Right renal cortex interstitium (tissue), 3 donors: ENCODE measurements at regions not wholly inside any gene's neighbourhood (a gene's known extent, or its start where the extent isn't known, plus 50 kb on each side); places are given as distances from the start of the nearest gene placed in this dataset.

Experiments used
- DNase-seq, 3 donors: peaks; one replicate each; pipeline ENCODE4 v3.0.0-alpha.2; 2013; ENCODE audit warnings: low read depth in 3 of 3, low spot score in 2 of 3

DNA sequence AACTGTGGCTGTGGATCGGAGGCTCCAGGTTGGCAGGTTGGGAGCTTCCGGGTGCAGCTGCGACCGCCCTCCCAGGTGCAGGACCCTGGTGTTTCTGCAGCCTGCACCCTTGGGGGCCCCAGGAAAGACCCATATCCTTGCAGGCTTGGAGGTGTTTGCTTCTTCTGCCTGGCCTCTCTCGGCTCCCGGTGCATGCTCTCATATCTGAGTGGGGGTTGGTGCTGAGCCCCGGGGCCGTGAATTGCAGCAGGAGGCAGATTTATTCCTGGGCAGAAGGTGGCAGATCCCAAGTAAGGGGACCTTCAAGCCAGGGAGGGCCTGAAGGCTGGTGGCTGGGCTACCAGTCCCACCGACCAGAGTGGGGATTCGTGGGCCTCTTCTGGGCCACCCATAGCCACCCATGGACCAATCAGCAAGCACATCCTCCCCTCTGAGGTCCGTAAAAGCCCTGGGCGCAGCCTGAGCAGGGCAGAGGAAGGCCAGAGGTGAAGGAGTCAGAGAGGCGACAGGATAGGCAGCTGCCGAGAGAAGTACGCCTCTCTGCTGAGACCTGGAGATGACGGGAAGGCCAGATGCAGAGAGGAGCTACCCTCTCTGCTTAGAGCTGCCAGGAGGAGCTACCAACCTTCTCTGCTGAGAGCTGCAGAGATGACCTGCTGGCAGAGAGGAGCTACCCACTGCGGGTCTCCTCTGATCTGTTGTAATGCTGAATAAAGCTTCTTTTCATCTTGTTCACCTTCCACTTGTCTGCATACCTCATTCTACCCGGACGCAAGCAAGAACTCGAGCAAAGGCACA lies 1279.0 kb upstream of the LRRTM1 start:
- no peak for DNase-seq

DNA sequence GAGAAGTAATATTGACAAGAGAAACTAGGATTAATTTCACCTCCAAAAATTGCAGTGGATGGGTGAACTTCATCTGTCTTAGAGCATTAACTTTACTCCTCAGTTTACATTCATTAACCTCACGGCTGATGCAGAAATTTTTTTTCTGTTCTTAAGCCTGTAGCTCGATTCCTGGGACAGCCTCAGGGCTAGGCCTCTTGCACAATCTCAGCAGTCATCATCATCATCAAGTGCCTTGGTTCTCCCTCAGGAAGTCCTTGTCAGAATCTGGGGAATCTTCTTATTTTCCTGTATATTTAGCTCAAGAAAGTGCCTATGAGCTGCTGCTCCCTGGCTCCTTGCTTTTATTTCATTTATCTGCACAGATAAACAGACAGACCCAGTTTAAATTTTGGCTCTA lies 1272.2 kb upstream of the LRRTM1 start:
- DNase-seq, result no peak

DNA sequence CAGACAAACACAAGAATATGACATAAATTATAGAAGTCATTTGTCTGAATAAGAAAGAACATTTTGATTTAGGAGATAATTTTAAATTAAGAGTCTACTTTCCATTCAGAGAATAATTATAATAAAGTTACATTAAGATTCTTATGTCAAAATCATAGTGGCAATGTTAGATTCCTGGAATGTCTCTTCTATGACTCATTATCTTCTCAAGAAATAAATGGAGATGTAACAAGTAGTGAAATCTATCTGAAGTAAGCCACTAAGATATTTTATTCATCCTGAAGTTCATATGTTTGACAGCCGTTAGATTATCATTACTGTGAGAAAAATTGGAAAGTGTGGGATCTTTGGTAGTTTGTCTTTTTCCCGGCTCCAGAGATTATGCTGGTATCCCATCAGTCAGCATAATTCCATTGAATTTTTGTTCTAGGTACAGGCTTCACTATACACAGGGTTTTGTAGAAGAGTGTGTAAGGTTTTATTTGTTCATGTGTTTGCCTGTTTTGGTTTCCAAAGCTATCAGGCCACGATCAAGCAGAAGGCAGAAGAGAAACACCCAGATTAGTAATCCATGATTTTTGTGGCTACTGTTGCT lies 1246.6 kb upstream of the LRRTM1 start:
- no peak for DNase-seq

DNA sequence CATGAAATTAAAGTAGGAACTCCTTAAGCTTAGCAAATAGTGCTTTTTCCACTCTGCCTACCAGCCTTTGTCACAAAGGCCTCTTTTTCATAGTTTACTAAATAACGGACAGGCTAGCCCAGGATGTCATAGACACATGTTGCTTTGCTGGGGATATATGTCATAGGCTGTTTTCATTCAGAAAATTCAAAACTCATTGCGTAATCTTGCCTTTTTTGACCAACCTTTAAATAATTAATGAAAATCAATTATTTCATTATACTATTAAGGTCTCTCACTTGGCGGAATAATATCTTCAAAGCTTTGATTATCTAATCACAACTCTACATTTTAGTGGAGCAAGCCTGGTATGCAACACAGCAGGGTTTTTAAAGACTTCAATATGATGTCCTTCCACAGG lies 1245.7 kb upstream of the LRRTM1 start:
- DNase-seq, result no peak

DNA sequence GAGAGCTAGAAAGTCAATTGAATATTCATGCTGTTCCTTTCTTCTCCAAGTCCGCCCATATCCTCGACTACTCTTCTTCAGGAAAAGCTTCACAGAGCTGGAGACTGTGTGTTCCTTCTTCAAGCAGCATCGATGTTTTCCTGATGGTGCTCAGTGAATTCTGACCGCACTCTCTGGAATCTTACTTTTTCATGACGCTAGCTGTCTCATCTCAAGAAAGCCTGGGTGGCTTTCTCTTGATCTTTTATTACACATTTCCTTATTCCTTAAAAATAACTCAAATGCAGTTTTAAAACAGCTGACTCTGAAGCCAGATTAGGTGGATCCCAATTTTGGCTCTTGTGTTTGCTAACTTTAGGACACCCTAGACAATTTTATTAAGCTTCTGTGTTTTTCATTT lies 1245.1 kb upstream of the LRRTM1 start:
- no peak for DNase-seq

DNA sequence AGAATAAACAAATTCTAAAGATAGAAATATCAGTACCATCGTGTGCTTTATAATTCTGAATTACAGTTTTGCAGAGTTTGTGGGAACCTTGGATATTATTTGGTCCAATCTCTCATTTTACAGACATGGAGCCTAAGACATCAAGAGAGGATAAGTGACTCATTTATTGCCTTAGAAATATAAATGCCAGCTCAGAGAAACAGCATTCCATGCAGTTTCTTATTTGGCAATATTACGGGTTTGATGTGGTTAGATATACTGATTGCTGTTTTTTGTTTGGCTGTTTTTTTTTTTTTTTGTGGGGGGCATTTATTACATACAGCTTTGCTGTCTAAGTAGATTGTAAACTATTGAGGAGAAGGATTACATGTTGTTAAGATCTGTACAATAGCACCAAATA lies 1241.1 kb upstream of the LRRTM1 start:
- no peak for DNase-seq

DNA sequence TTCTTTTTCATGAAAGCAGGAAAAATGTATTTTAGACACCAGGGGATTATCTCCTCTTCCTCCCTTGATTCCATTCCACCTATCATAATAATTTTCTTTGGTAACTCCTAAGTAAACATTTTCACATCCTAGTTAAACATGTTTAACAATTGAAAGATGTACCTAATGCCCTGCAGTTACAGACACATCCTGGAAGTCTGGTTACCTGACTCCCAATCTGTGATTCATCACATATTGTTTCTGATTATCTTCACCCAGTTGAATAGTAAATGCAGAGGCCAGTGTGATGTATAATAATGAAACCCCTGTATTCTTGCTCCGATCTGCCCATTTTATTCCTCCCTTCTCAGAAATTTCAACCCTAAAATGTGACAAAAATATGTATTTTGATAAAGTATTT lies 1237.6 kb upstream of the LRRTM1 start:
- DNase-seq, result no peak

DNA sequence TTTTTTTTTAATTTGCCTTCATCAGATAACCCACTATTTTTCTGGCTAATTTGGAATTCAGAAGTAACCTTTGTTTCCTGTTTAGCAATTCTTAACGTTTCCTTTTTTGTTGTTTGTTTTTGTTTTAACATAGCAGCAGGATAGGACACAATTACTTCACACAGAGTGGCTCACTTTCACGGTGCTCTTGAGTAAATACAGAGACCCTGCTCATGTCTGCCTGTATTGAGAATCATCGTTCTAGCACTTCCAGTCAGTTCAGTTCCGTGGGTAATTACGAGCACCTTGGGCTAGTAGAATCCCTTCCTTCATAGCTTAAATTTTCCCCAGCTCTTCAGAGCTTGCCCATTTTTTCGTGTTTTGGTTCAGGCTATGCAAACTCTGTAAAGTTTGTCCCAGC lies 1225.4 kb upstream of the LRRTM1 start:
- no peak for DNase-seq

DNA sequence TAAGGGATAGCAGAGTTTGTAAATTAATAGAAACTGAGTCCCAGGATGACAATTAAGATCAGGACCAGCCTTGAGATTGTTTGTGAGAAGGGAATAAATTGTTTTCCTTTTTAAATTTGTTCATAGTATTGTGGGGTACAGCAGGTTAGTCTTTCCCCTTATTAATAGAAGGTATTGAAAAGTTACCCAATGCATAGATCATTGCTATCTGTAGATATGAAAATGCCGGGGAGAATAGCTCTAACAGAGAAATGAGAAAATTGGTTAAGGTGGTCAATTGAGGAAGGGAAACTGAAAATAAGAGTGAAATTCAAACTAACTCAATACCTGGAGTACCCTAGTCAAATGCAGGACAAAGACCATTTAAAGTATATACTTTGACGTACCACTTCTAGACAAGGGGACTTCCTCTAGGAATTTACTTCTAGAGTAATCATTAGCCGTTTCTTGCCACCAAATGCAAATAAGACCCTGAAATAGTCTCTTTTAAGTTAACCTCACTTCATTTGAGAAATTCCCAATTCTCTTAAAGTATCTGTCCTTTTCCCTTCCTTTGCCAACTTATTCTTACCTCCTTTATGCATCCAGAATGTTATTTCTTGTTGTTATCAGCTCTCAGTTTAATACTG lies 1224.4 kb upstream of the LRRTM1 start:
- DNase-seq, result no peak

DNA sequence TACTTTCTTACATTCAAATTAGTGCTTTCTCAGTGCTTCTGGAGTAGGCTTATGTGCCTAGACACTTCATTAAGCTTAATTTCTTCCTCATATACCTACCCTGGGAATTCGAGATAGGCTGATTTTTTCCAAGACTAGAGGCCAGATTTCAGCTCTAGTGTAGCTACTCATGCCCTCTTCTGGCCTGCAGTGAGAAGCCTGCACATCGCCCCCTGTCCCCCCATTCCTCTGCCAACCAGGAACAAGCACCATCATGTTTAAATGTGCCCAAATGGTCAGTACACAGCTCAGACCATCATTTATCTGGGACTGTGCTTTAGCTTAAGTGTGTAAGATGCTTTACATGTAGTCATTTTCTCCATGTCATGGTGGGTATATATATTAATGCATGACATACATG lies 1218.8 kb upstream of the LRRTM1 start:
- no peak for DNase-seq

DNA sequence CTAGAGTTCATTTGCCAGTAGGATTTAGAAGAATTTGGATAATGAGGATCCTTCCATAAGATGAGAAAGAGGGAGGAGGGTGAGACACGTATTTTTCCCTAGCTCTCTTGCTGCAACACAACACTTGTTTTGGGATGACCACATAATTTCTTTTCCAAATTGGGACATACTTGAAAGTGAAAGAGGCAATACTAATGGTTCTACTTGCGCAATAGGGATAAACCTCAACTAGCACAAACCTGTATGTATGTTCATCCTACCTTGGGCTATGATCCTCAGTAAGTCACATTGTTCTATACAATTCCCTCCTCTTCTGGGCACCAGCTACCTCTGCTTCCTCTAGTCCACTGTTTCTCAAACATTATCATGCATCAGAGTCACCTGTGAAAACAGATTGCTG lies 1208.8 kb upstream of the LRRTM1 start:
- DNase-seq, result no peak

DNA sequence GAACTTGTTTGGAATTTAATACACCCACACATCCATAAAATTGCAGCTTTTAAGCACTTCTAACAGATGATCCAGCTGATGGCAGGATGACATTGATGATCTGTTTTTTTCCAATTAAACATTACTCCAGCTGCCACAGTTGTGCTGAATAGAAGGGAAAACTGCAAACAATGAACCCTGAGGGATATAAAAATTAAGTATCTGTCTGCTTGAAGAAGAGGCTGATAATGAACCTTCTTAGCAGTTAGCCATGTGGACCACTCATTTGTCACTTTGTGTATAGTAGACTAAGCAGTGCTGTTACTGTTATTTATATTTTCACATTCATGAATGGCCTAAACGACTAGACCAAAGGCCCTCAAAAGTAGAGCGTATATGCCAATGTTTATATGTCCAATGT lies 1201.0 kb upstream of the LRRTM1 start:
- DNase-seq, result no peak

DNA sequence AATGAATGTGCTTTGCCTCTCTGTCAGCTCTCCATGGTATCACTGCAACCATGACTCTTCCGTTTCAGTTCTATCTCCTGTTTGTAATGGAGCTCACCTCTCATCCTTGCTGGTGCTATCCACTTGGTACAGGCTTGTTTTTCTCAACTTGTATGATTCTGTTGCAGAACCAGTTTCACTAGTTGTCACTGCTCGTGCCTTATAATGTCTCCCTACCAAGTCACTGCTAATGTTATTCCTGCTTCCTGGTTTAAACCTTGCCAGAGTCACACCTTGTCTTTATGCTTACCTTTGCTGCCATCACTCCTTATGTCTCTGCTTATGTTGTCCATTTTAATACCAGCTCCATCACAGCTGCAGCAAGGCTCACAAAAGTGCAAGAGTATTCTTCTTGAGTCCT lies 1191.0 kb upstream of the LRRTM1 start:
- DNase-seq, result no peak

DNA sequence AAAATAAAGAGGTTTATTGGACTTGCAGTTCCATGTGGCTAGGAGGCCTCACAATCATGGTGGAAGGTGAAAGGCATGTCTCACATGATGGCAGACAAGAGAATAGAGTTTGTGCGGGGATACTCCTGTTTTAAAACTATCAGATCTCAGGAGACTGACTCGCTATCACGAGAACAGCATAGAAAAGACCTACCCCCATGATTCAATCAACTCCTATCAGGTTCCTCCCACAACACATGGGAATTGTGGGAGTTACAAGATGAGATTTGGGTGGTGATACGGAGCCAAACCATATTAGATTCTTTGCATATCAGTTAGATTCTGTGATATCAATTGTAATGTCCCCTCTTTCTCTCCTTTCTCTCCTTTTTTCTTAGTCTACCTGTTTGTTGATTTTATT lies 1178.7 kb upstream of the LRRTM1 start:
- DNase-seq, result no peak

DNA sequence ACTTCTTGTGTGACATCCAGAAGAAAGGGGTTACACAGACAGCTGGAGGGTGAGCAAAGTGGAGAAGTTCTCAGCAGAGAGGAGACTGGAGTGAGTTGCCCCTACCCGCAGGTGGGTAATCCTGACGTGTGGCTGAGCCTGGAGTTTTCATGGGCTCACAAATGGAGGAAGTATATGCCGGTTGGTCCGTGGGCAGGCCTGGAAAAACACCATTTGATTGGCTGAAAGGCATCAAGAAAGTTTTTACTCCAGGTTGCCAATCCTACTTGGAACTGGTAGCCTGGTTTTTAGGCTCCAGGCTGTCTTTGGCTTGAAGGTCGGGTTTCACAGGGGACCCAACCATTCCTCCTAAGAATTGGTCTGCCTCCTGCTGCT lies 1177.4 kb upstream of the LRRTM1 start:
- no peak for DNase-seq

DNA sequence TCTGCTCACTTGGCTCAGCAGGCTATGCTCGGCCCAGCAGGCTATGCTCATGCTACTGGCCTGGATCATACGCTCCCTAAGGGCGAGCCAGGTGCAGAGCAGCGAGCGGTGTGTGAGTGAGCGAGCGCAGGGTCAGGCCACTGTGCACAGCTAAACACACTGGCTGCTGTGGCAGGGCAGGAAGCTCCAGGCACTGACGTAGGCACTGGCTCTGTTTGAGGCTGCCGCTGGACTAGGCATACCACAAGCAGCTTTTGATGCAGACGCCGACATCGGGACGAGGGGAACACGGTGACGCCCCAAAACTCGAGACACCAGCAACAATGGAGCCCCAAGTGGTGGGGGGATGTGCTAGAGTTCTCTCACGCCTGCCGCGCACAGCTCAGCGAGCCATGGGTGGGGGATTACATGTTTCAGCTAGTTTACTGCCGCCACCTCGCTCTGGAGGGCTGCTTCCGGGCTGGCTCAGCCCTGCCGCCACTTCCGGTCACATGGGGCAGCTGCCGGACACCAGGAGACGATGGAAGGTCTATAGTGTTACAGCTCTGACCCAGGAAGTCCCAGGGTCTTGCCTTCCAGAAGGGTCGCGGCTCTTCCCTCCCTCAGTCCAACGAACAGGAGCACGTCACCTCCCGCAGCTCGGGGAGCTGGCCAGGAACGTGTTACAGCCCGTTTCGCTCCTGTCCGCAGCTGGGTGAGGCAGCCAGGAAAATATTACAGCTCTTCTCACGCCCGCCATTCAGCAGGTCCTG lies 1176.9 kb upstream of the LRRTM1 start:
- no peak for DNase-seq

DNA sequence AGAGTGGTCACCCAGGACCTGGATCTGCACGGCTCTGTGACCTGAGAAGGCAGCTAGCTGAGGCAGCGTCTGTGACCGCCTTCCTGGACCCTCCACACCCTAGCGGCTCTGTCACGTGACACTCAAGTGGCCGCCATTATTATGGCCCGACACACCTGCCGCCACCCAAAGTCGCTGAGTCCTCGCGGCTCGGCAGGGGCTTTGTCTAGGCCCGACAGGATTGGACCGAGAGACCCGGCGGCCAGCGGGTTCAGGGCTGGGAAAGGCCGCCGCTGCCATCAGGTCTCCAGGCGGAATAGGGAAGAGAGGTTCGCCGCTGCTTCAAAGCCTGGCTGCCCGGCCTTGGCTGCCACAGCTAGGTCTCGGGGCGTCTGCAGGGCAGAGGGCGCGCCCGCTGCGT lies 1162.5 kb upstream of the LRRTM1 start:
- DNase-seq, result no peak

DNA sequence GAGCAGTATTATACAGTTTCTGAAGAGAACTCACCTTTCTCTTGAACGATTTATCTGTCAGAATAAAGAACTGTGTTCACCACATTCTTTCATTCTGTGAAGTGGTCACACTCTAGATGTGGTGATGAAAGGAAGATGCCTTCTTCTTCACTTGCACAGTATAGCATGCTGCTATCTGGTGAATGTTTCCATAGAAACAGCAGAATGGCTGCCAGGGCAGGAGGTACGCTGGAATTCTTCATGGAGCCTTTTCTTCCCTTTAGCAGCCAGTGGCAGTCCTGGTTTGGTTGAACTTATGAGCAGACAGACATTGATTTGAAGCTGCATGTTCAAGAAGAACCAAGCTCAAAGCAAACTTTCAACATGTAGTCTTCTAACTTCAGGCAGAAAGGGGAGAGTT lies 1157.9 kb upstream of the LRRTM1 start:
- no peak for DNase-seq

DNA sequence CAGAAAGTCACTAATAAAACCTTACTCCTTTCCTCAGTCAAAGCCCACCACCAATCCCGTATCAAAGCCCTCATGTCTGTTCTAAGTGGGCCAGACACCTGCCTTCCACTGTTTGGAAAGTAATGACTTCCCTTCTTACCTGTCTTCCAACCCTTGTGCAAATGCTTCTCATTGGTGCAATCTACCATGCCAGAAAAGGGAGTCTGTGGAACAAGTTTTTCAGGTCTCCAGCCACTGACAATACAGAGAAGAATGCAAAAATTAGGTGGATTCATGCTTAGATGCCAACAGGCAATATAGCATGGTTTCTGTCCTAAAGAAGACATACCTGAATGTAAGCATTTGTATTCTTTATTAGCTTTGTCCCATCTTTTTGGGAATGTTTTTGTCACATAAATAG lies 1140.6 kb upstream of the LRRTM1 start:
- DNase-seq, result no peak

DNA sequence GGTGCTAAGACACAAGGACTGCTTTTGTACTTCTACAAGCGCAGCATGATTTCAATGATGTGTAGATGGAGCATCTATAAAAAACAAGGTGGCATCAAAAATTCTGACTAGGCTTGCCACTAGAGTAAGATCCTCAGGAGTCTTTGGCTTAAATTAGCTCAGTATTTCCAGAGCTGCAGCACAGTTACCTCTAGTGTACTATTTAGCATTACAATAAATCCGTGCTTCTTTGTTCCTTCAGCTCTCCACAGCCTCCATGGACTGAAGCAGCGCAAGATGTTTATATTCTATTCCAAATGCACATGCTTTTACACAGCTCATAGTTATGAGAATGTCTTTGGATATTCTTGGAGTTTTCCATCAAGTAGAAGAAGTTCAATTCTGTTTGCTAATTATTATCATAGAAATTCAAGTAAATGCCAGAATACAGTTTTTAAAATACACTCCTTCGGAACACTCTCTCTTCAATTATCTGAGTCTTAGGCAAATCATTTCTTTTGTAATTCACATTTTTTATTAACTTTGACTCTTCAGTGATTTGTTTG lies 1133.0 kb upstream of the LRRTM1 start:
- DNase-seq, result no peak

DNA sequence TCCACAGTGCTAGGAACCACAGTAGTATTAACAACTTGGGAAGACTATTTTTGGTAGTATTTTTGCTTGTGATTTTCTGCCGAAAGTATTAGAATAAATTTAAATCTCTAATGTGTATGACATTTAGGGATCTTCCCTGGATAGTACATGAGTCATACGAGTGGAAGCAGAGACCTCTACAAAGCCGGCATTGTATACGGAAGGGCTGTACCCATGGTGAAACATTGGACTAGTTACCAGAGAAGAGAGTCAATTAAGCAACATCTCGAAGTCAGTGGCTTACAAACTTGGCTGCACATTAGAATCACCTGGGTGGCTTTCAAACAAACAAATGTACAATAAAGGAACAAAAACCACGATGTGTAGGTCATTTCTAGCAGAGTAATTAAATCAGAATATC lies 1131.7 kb upstream of the LRRTM1 start:
- no peak for DNase-seq
